Neural crest cell (in vitro differentiated cells): ENCODE measurements at regions not wholly inside any gene's neighbourhood (a gene's known extent, or its start where the extent isn't known, plus 50 kb on each side); places are given as distances from the start of the nearest gene placed in this dataset.

Experiments
- DNase-seq: peaks from one replicate; pipeline ENCODE4 v3.0.0; 2021; ENCODE audit warnings: low read depth, mixed read lengths, low spot score
- H3K27ac Mint-ChIP-seq: one replicate; pipeline ENCODE4 v1.8.0; 2021; ENCODE audit warnings: mild to moderate bottlenecking, mixed read lengths; ENCODE audit not compliant: unreplicated experiment
- H3K27me3 Mint-ChIP-seq: 2 replicates; pipeline ENCODE4 v1.8.0; 2021; ENCODE audit warnings: low read depth, mild to moderate bottlenecking, mixed read lengths
- H3K36me3 Mint-ChIP-seq: 2 replicates; pipeline ENCODE4 v1.8.0; 2021; ENCODE audit warnings: low read depth, mild to moderate bottlenecking, mixed read lengths
- H3K4me1 Mint-ChIP-seq: 2 replicates; pipeline ENCODE4 v1.8.0; 2021; ENCODE audit warnings: mixed read lengths
- H3K4me3 Mint-ChIP-seq: one replicate; pipeline ENCODE4 v1.8.0; 2021; ENCODE audit warnings: mild to moderate bottlenecking, mixed read lengths
- H3K9me3 Mint-ChIP-seq: 2 replicates; pipeline ENCODE4 v1.8.0; 2021; ENCODE audit warnings: mixed read lengths
- CTCF ChIP-seq: fragments of 200-600 bp; sonication (generic); conservative IDR thresholded peaks from 2 replicates; pipeline ENCODE4 v1.5.0; 2021; ENCODE audit warnings: antibody characterized with exemption, mild to moderate bottlenecking

GRCh38 chr13:24097667-24098066 is 62.9 kb upstream of the SPATA13 start:
- Mint-ChIP-seq H3K27ac (peak overlapping the region; percentile 54), H3K36me3 (peaks cover 5% of the 10 kb centered on the region), H3K27me3 (no peaks in the 10 kb centered on the region), H3K4me1 (peaks cover 48% of the 10 kb centered on the region), H3K4me3 (no peak overlapping the region), H3K9me3 (no peaks in the 10 kb centered on the region)
- no peak for DNase-seq
- no peak for TF ChIP-seq CTCF

GRCh38 chr13:24099490-24099889 is 61.0 kb upstream of the SPATA13 start:
- DNase-seq = no peak
- H3K4me3 Mint-ChIP-seq = no peak overlapping the region
- peaks cover 46% of the 10 kb centered on the region for H3K4me1 Mint-ChIP-seq
- no peak for TF ChIP-seq CTCF
- peak overlapping the region; percentile 16 for H3K27ac Mint-ChIP-seq
- H3K9me3 Mint-ChIP-seq = no peaks in the 10 kb centered on the region
- no peaks in the 10 kb centered on the region for H3K36me3 Mint-ChIP-seq
- H3K27me3 Mint-ChIP-seq = no peaks in the 10 kb centered on the region

GRCh38 chr13:24100188-24100587 is 60.3 kb upstream of the SPATA13 start:
- Mint-ChIP-seq H3K27me3 (no peaks in the 10 kb centered on the region), H3K4me3 (no peak overlapping the region), H3K9me3 (no peaks in the 10 kb centered on the region), H3K36me3 (no peaks in the 10 kb centered on the region), H3K27ac (no peak overlapping the region), H3K4me1 (peaks cover 53% of the 10 kb centered on the region)
- no peak for DNase-seq
- no peak for TF ChIP-seq CTCF

GRCh38 chr13:24103782-24104372 is 56.6 kb upstream of the SPATA13 start:
- Mint-ChIP-seq H3K4me1 (peaks cover 63% of the 10 kb centered on the region), H3K9me3 (no peaks in the 10 kb centered on the region), H3K27me3 (no peaks in the 10 kb centered on the region), H3K27ac (no peak overlapping the region), H3K36me3 (no peaks in the 10 kb centered on the region), H3K4me3 (no peak overlapping the region)
- DNase-seq = no peak
- TF ChIP-seq CTCF = no peak

GRCh38 chr13:24104723-24105122 is 55.8 kb upstream of the SPATA13 start:
- Mint-ChIP-seq H3K36me3 (no peaks in the 10 kb centered on the region), H3K9me3 (no peaks in the 10 kb centered on the region), H3K27ac (peak overlapping the region; percentile 81), H3K4me1 (peaks cover 65% of the 10 kb centered on the region), H3K27me3 (no peaks in the 10 kb centered on the region), H3K4me3 (no peak overlapping the region)
- DNase-seq = no peak
- TF ChIP-seq CTCF = no peak
